HCT116 (cell line): ENCODE measurements at regions not wholly inside any gene's neighbourhood (a gene's known extent, or its start where the extent isn't known, plus 50 kb on each side); places are given as distances from the start of the nearest gene placed in this dataset.

Experiments
- ATAC-seq: fragments of 200-7000 bp; cut with Tn5 transposase; 2 replicates; pipeline ENCODE4 v1.9.1; 2020; ENCODE audit warnings: mild to moderate bottlenecking, moderate library complexity
- BruUV-seq: library from RNA; stranded (reverse); fragments of 400-500 nt; replicated peaks from 2 replicates; lab custom pipeline; 2021; lab: Mats Ljungman, UMichigan
- CTCF ChIA-PET: fragments of 300-600 bp; sonication (Branson Sonifier 250); formaldehyde crosslinking; loops from one replicate; lab custom pipeline; 2021; ENCODE audit warnings: antibody characterized with exemption; lab: Charles Lee
- POLR2A ChIA-PET: fragments of 300-600, 350-600 bp; sonication (Branson Sonifier 250); formaldehyde crosslinking; loops from one replicate; lab custom pipeline; 2021; ENCODE audit warnings: antibody characterized with exemption; lab: Charles Lee
- RAD21 ChIA-PET, 2 experiments: fragments of 300-600 bp; sonication (Branson Sonifier 250); formaldehyde crosslinking; loops; one replicate each; lab custom pipeline; 2023; ENCODE audit warnings: low total read pairs in 2 of 2; ENCODE audit not compliant: uncharacterized antibody in 2 of 2, unreplicated experiment in 2 of 2, low non-redundant PET in 1 of 2; lab: Charles Lee
- DNase-seq: peaks from one replicate; pipeline ENCODE4 v3.0.0-alpha.2; 2010; ENCODE audit warnings: low read depth, low spot score
- H2AFZ ChIP-seq: fragments of 200-600 bp; shearing (Covaris generic), sonication (generic); 2 replicates; pipeline ENCODE4 v1.6.1; 2017; ENCODE audit warnings: low read depth, mixed run types, mixed read lengths, antibody characterized with exemption, low read length; ENCODE audit not compliant: poor library complexity, severe bottlenecking
- H3K27ac ChIP-seq: 2 replicates; pipeline ENCODE4 v1.5.1; 2012; ENCODE audit warnings: low read depth, low read length
- H3K27me3 ChIP-seq: fragments of 200-600 bp; sonication (generic); 2 replicates; pipeline ENCODE4 v1.6.1; 2016; ENCODE audit warnings: mixed run types, low read length, mixed read lengths; ENCODE audit not compliant: insufficient read depth
- H3K36me3 ChIP-seq, 2 experiments: fragments of 200-500 bp in 1 of 2; fragments of 200-600 bp in 1 of 2; sonication (Bioruptor generic) in 1 of 2; sonication (generic) in 1 of 2; 2 replicates each; pipeline versions ENCODE4 v1.5.1 to v1.6.1; 2014 to 2016; ENCODE audit warnings: low read length in 2 of 2, inconsistent platforms in 1 of 2, mixed read lengths in 1 of 2, mixed run types in 1 of 2; ENCODE audit not compliant: insufficient read depth in 2 of 2, control insufficient read depth in 1 of 2
- H3K4me1 ChIP-seq, 2 experiments: fragments of 200-600 bp in 1 of 2; sonication (generic) in 1 of 2; 2 replicates each; pipeline versions ENCODE4 v1.5.1 to v1.6.1; 2012 to 2017; ENCODE audit warnings: low read length in 2 of 2, inconsistent platforms in 1 of 2, mild to moderate bottlenecking in 1 of 2, mixed read lengths in 1 of 2, mixed run types in 1 of 2, moderate library complexity in 1 of 2; ENCODE audit not compliant: insufficient read depth in 2 of 2, control insufficient read depth in 1 of 2
- H3K4me2 ChIP-seq: fragments of 200-600 bp; sonication (generic); 2 replicates; pipeline ENCODE4 v1.6.1; 2017; ENCODE audit warnings: mixed run types, low read length, mixed read lengths
- H3K4me3 ChIP-seq, 2 experiments: fragments of 200-600 bp in 1 of 2; sonication (generic) in 1 of 2; replicated peaks in 1 of 2; 2 replicates each; pipeline ENCODE4 v1.5.1; 2011 to 2016; ENCODE audit warnings: low read length in 2 of 2, control low read depth in 1 of 2, low read depth in 1 of 2, mild to moderate bottlenecking in 1 of 2, mixed read lengths in 1 of 2, mixed run types in 1 of 2
- H3K79me2 ChIP-seq: fragments of 200-600 bp; sonication (generic); 2 replicates; pipeline ENCODE4 v1.6.1; 2017; ENCODE audit warnings: mild to moderate bottlenecking, mixed run types, low read length, moderate library complexity, mixed read lengths; ENCODE audit not compliant: insufficient read depth
- H3K9ac ChIP-seq: fragments of 200-600 bp; sonication (generic); 2 replicates; pipeline ENCODE4 v1.6.1; 2016; ENCODE audit warnings: low read length, mixed read lengths
- H3K9me2 ChIP-seq: fragments of 200-600 bp; sonication (generic), shearing (Covaris generic); 2 replicates; pipeline ENCODE4 v1.6.1; 2017; ENCODE audit warnings: mixed run types, mild to moderate bottlenecking, moderate library complexity; ENCODE audit not compliant: insufficient read depth
- H3K9me3 ChIP-seq, 2 experiments: fragments of 200-500 bp in 1 of 2; fragments of 200-600 bp in 1 of 2; sonication (Bioruptor generic) in 1 of 2; sonication (generic) in 1 of 2; 2 replicates each; pipeline ENCODE4 v1.6.1; 2014 to 2017; ENCODE audit warnings: low read length in 2 of 2, mixed read lengths in 2 of 2, inconsistent platforms in 1 of 2, low read depth in 1 of 2, mild to moderate bottlenecking in 1 of 2, mixed run types in 1 of 2, moderate library complexity in 1 of 2; ENCODE audit not compliant: control insufficient read depth in 1 of 2, insufficient read depth in 1 of 2
- H4K20me1 ChIP-seq: fragments of 200-600 bp; sonication (generic), shearing (Covaris generic); 2 replicates; pipeline ENCODE4 v1.6.1; 2017; ENCODE audit warnings: mixed run types, mild to moderate bottlenecking, moderate library complexity; ENCODE audit not compliant: insufficient read depth
- ATF3 ChIP-seq: IDR thresholded peaks from 2 replicates; pipeline ENCODE4 v1.6.1; 2012
- CBX3 ChIP-seq: IDR thresholded peaks from 2 replicates; pipeline ENCODE4 v1.6.1; 2012; ENCODE audit warnings: low read depth
- CTCF ChIP-seq, 3 experiments: fragments of 200-600 bp in 1 of 3; sonication (generic) in 1 of 3; IDR thresholded peaks in 2 of 3; conservative IDR thresholded peaks in 1 of 3; 2 replicates each; pipeline ENCODE4 v1.5.1; 2012 to 2017; ENCODE audit warnings: low read depth in 2 of 3, low read length in 2 of 3, antibody characterized with exemption in 1 of 3, borderline replicate concordance in 1 of 3, control low read depth in 1 of 3, mild to moderate bottlenecking in 1 of 3, mixed read lengths in 1 of 3, mixed run types in 1 of 3, moderate library complexity in 1 of 3; ENCODE audit not compliant: insufficient read depth in 1 of 3
- EGR1 ChIP-seq: IDR thresholded peaks from 2 replicates; pipeline ENCODE4 v1.6.1; 2012; ENCODE audit warnings: low read depth
- ELF1 ChIP-seq: IDR thresholded peaks from 2 replicates; pipeline ENCODE4 v1.6.1; 2012; ENCODE audit warnings: low read depth, borderline replicate concordance
- EZH2 ChIP-seq: fragments of 200-600 bp; sonication (generic); IDR thresholded peaks from 2 replicates; pipeline ENCODE4 v1.6.1; 2017; ENCODE audit warnings: antibody characterized with exemption, mixed run types
- FOSL1 ChIP-seq: IDR thresholded peaks from 2 replicates; pipeline ENCODE4 v1.6.1; 2012; ENCODE audit warnings: low read depth
- MAX ChIP-seq: IDR thresholded peaks from 2 replicates; pipeline ENCODE4 v1.6.1; 2012
- RAD21 ChIP-seq: IDR thresholded peaks from 2 replicates; pipeline ENCODE4 v1.6.1; 2012; ENCODE audit warnings: low read depth, mild to moderate bottlenecking
- SIN3A ChIP-seq: IDR thresholded peaks from 2 replicates; pipeline ENCODE4 v1.6.1; 2012; ENCODE audit warnings: low read depth
- SP1 ChIP-seq: IDR thresholded peaks from 2 replicates; pipeline ENCODE4 v1.6.1; 2012; ENCODE audit warnings: low read depth
- TCF7L2 ChIP-seq: IDR thresholded peaks from 2 replicates; pipeline ENCODE4 v1.7.0; 2011; ENCODE audit warnings: borderline replicate concordance, inconsistent platforms; ENCODE audit not compliant: insufficient read depth, insufficient read length; ENCODE audit errors: extremely low read depth
- YY1 ChIP-seq: IDR thresholded peaks from 2 replicates; pipeline ENCODE4 v1.6.1; 2011; ENCODE audit warnings: low read length, low read depth, moderate library complexity, mild to moderate bottlenecking; ENCODE audit not compliant: insufficient replicate concordance; ENCODE audit errors: extremely low read depth
- ZBTB33 ChIP-seq: IDR thresholded peaks from 2 replicates; pipeline ENCODE4 v1.6.1; 2011; ENCODE audit warnings: mild to moderate bottlenecking, low read length, moderate library complexity; ENCODE audit not compliant: insufficient replicate concordance; ENCODE audit errors: extremely low read depth
- ZFX ChIP-seq: fragments of 450-650 bp; IDR thresholded peaks from 2 replicates; pipeline ENCODE4 v1.6.1; 2017
- intact Hi-C: fragments of 100-400 bp; cut with micrococcal nuclease; formaldehyde crosslinking; loops from 2 replicates; pipeline ENCODE4 v1.10.0; 2022

GRCh38 chr3:13167064-13167743 lies 94.0 kb upstream of the IQSEC1 start:
- Histone ChIP-seq H3K9me2 (no peaks in the 10 kb centered on the region), H3K9ac (no peak overlapping the region), H3K27me3 (0 out of 2 replicates have a peak, but pooled peaks cover 5% of the 10 kb centered on the region), H2AFZ (no peak overlapping the region), H3K79me2 (no peaks in the 10 kb centered on the region)
- no TSS peak for BruUV-seq
- intact Hi-C loops = no loop called here
- TF ChIP-seq CBX3 = no peak
- no peak for TF ChIP-seq RAD21
- TF ChIP-seq ZBTB33 = no peak
- TF ChIP-seq MAX = no peak
- TF ChIP-seq TCF7L2 = no peak
- no peak for TF ChIP-seq FOSL1
- no peak for TF ChIP-seq ELF1
- TF ChIP-seq ZFX = no peak
- TF ChIP-seq EGR1 = no peak
- TF ChIP-seq SIN3A = no peak
- no peak for TF ChIP-seq EZH2
- no peak for TF ChIP-seq CTCF (IDR thresholded peaks at IDR 0.05 in 2 of 3, conservative IDR thresholded peaks at IDR 0.05 in 1 of 3; ENCODE audit: borderline replicate concordance in 1 of 3, insufficient read depth in 1 of 3, low read depth in 2 of 3, low read length in 2 of 3)
- no peak for TF ChIP-seq YY1
- no peak for TF ChIP-seq ATF3
- no peak for TF ChIP-seq SP1
- TF ChIP-seq, all 23 proteins: peak for 0
- Histone ChIP-seq H3K27ac (no peak overlapping the region), H4K20me1 (no peaks in the 10 kb centered on the region), H3K4me1 (no peaks in the 10 kb centered on the region), H3K4me2 (no peak overlapping the region), H3K9me3 (no peaks in the 10 kb centered on the region), H3K4me3 (no peak overlapping the region), H3K36me3 (no peaks in the 10 kb centered on the region)
- ChIA-PET POLR2A (no interaction called here), CTCF (no interaction called here), RAD21 (no interaction called here)
- ATAC-seq (no peak), DNase-seq (no peak)
